ENCODE measurements at regions not wholly inside any gene's neighbourhood (a gene's known extent, or its start where the extent isn't known, plus 50 kb on each side); places are given as distances from the start of the nearest gene placed in this dataset.

- TF ChIP-seq CTCF (optimal IDR thresholded peaks at IDR 0.05 in 1 of 3, IDR thresholded peaks at IDR 0.05 in 1 of 3, conservative IDR thresholded peaks at IDR 0.05 in 1 of 3; ENCODE audit: extremely low read depth in 1 of 3, insufficient read depth in 2 of 3, low read length in 3 of 3): no peak
- TF ChIP-seq EZH2 (IDR thresholded peaks at IDR 0.05; ENCODE audit: low read length): no peak
- no peak for FAIRE-seq
- no peak for DNase-seq (ENCODE audit: low read depth, low spot score)
- Histone ChIP-seq H3K4me1 (ENCODE audit: control insufficient read depth, extremely low read depth, insufficient read depth, low read length) (no peaks in the 10 kb centered on the region), H3K27me3 (ENCODE audit: control insufficient read depth, extremely low read depth, insufficient read depth, low read length) (no peaks in the 10 kb centered on the region), H3K9me1 (ENCODE audit: control insufficient read depth, extremely low read depth, insufficient read depth, low read length) (no peaks in the 10 kb centered on the region), H2AFZ (ENCODE audit: control insufficient read depth, low read length) (peak overlapping the region; percentile 44), H3K79me2 (ENCODE audit: control insufficient read depth, insufficient read depth, low read length) (no peaks in the 10 kb centered on the region), H3K4me2 (ENCODE audit: control insufficient read depth, extremely low read depth, insufficient read depth, low read depth, low read length) (no peak overlapping the region), H3K4me3 (ENCODE audit: control insufficient read depth in 2 of 3, extremely low read depth in 1 of 3, insufficient read depth in 2 of 3, low read depth in 1 of 3, low read length in 3 of 3) (no peak overlapping the region), H3K36me3 (ENCODE audit: control insufficient read depth in 2 of 2, extremely low read depth in 1 of 2, insufficient read depth in 2 of 2, low read length in 2 of 2) (no peaks in the 10 kb centered on the region), H3K27ac (ENCODE audit: control insufficient read depth, insufficient read depth, low read length) (no peak overlapping the region), H3K9ac (ENCODE audit: control insufficient read depth, extremely low read depth, insufficient read depth, low read length) (no peak overlapping the region), H3K9me3 (ENCODE audit: control insufficient read depth, low read depth, low read length) (no peaks in the 10 kb centered on the region), H4K20me1 (ENCODE audit: control insufficient read depth, extremely low read depth, insufficient read depth, low read length) (no peaks in the 10 kb centered on the region)
- dilution Hi-C loops (cut with MboI; ENCODE audit: extremely low pct_ligation_motif_present, low sequenced_read_pairs): no loop called here
Observed at GRCh38 chr3:104887069-104887468, 479.6 kb upstream of the ALCAM start.

GRCh38 chr3:104887619-104888018, 479.1 kb upstream of the ALCAM start:
- Histone ChIP-seq H2AFZ (ENCODE audit: control insufficient read depth, low read length) (no peak overlapping the region), H3K4me1 (ENCODE audit: control insufficient read depth, extremely low read depth, insufficient read depth, low read length) (no peaks in the 10 kb centered on the region), H3K36me3 (ENCODE audit: control insufficient read depth in 2 of 2, extremely low read depth in 1 of 2, insufficient read depth in 2 of 2, low read length in 2 of 2) (no peaks in the 10 kb centered on the region), H4K20me1 (ENCODE audit: control insufficient read depth, extremely low read depth, insufficient read depth, low read length) (no peaks in the 10 kb centered on the region), H3K79me2 (ENCODE audit: control insufficient read depth, insufficient read depth, low read length) (no peaks in the 10 kb centered on the region), H3K9me3 (ENCODE audit: control insufficient read depth, low read depth, low read length) (no peaks in the 10 kb centered on the region), H3K27ac (ENCODE audit: control insufficient read depth, insufficient read depth, low read length) (no peak overlapping the region), H3K27me3 (ENCODE audit: control insufficient read depth, extremely low read depth, insufficient read depth, low read length) (no peaks in the 10 kb centered on the region), H3K9ac (ENCODE audit: control insufficient read depth, extremely low read depth, insufficient read depth, low read length) (no peak overlapping the region), H3K9me1 (ENCODE audit: control insufficient read depth, extremely low read depth, insufficient read depth, low read length) (no peaks in the 10 kb centered on the region), H3K4me2 (ENCODE audit: control insufficient read depth, extremely low read depth, insufficient read depth, low read depth, low read length) (no peak overlapping the region), H3K4me3 (ENCODE audit: control insufficient read depth in 2 of 3, extremely low read depth in 1 of 3, insufficient read depth in 2 of 3, low read depth in 1 of 3, low read length in 3 of 3) (no peak overlapping the region)
- TF ChIP-seq CTCF (optimal IDR thresholded peaks at IDR 0.05 in 1 of 3, IDR thresholded peaks at IDR 0.05 in 1 of 3, conservative IDR thresholded peaks at IDR 0.05 in 1 of 3; ENCODE audit: extremely low read depth in 1 of 3, insufficient read depth in 2 of 3, low read length in 3 of 3) (no peak), EZH2 (IDR thresholded peaks at IDR 0.05; ENCODE audit: low read length) (no peak)
- dilution Hi-C loops (cut with MboI; ENCODE audit: extremely low pct_ligation_motif_present, low sequenced_read_pairs): no loop called here
- FAIRE-seq (no peak), DNase-seq (ENCODE audit: low read depth, low spot score) (no peak)
